GM19238 (cell line): ENCODE measurements at regions not wholly inside any gene's neighbourhood (a gene's known extent, or its start where the extent isn't known, plus 50 kb on each side); places are given as distances from the start of the nearest gene placed in this dataset.

Source experiments
- DNase-seq: peaks from one replicate; pipeline ENCODE4 v3.0.0; 2011; ENCODE audit warnings: low spot score; ENCODE audit not compliant: insufficient read length

GRCh38 chr13:53474878-53475277, 446.3 kb downstream of the OLFM4 start:
- DNase-seq: no peak

- no peak for DNase-seq
Measured at GRCh38 chr13:53490752-53491151, 462.1 kb downstream of the OLFM4 start.

DNA sequence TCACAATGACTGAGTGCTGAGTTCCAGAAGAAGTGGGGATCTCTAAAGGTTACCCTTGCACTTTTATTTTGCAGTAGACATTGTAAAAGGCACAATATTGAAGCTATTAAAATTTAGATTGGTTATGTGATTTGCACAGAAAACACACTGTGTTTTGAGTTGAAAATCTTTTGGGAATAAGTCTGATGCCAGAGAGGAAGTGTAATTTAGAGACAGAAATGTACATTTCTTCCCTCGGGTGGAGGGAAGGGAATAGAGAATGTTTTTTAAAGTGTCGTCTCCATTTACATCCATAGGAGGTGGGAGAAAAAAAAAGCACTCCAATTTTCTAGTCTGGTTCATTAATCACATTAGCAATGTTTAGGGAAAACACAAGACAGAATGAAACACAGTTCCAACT, 465.8 kb downstream of the OLFM4 start:
- DNase-seq: no peak

DNA sequence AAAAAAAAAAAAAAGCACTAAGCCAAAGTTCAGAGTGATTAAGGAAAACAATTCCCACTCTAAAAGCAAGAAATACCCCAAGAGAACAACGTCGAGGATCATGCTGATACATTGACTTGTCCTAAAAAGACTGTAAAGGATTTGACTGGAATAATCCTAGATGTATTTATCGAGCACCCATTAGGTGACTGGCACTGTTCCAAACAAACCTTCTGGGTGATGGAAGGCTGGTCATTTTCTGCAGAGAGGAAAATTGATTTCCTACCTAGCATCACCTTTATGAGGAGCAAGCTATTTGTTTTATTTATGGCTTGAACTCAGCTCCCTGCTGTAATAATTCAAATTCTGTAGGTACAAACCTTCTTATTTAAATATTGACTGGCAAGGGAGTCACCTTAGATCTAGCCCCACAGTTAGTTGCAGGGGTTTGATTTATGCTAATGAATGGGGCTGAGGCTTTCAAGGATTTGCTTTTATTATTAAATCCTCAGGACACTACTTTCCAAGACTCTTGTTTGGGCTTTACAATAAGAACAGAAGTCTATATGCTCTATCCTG, 471.0 kb downstream of the OLFM4 start:
- no peak for DNase-seq

- no peak for DNase-seq
Measured at GRCh38 chr13:53501387-53501786, 472.8 kb downstream of the OLFM4 start.

DNA sequence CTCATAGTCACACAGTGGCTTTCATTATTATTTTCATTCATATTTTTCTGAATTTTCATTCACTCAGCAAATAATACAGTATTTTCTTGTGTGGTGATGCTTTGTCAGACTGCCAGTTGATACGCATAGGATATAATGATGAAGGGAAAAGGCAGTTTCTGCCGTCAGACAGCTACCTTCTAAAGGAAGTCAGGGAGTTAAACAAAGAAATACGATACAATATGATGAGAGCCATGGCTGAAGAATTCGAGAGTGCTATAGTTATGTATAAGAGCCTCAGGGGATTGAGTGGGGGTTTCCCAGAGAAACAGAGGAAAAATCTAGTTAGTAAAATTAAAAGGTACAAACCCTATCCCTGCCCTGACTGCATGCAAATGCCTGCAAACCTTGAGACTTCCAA, 479.1 kb downstream of the OLFM4 start:
- DNase-seq: no peak

GRCh38 chr13:53512635-53513034, 484.0 kb downstream of the OLFM4 start:
- DNase-seq: no peak

DNA sequence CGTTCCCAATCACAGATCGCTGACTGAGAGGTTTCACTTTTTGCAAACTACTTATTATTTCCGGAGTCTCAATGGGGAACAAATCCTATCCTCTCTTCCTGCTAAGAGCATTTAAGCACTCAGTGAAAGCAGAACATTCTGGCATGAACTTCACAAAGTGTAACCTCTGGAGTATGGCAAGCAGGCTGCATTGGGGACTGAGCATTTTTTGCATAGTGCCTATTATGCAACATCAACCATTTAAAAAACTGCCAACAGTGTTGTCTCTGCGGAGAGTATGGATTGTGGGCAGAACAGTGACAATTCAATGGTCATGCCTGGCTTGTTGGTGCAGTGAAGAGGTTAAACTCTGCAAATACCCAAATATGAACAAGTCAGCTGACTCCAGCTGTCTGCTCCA, 484.6 kb downstream of the OLFM4 start:
- DNase-seq: no peak

DNA sequence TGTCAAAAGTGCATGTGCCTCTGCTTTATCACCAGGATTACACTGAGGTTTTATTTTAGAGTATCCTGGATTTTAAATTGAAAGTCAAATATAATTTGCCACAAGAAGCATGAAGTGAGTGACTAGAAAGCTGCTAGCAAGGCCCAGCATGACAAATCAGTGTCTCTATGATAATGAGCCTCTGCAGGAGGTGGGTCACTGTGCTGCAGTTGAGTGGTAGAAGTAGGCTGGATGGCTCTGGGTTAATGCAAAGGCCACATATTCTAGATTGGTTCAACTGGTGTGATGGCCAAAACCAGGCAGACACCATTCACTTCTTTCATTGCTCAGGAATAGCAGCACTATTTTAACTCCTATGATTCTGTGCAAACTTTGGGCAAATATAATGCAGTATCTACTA, 491.5 kb downstream of the OLFM4 start:
- no peak for DNase-seq

DNA sequence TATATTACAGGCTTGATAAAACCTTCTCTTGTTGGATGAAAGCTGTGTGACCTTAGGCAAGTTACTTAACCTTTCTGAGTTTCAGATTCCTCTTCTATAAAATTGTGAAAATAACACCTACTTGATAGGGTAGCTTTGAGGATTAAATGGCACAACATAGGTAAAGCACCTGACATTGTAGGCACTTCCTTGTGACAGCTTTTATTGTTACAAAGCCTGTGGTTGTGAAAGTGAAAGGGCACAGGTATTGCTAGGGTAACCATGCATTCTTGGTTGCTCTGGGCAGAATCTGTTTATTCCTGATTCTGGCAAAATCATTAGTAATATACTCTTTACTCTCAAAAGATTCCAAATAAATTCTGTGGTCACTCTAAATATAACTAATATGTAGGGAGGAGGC, 493.4 kb downstream of the OLFM4 start:
- no peak for DNase-seq

GRCh38 chr13:53537586-53537985, 509.0 kb downstream of the OLFM4 start:
- DNase-seq: no peak

GRCh38 chr13:53545340-53545941, 516.8 kb downstream of the OLFM4 start:
- no peak for DNase-seq

GRCh38 chr13:53560556-53560955, 531.9 kb downstream of the OLFM4 start:
- DNase-seq: no peak

DNA sequence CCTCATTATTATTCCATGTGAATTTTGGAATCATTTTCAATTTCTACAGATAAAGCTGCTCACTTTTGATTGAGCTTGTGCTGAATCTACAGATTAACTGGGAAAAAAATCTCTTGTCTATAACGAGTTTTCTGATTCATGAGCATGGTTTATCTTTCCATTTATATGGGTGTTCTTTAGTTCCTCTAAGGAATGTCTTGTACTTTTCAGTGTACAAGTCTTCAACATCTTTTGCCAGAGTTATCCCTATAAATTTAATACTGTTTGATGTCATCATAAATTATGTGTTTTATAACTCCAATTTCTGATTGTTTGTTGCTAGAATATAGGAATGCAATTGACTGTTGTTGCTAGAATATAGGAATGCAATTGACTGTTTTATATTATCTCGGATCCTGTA, 533.8 kb downstream of the OLFM4 start:
- no peak for DNase-seq

- DNase-seq: no peak
Measured at GRCh38 chr13:53568491-53568890, 539.9 kb downstream of the OLFM4 start.

GRCh38 chr13:53569453-53569852, 540.8 kb downstream of the OLFM4 start:
- no peak for DNase-seq

DNA sequence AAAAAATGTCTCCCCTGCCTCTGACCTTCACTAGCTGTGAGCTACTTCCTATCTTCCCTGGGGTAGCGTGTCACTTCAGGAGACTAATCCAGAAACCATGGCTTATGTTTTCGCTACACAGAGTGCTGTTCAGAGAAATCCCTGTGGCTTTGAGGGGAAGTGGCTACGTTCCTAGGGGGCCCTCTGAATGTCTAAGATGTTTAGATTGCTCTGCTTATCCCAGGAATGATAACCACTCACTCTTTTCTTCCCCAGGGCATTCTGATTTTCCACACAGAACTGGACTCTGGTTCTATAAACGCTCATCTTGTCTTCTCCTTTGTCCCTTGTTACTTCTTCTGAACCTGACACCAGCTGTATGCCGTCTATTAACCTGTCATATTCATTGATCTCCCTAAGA, 572.5 kb downstream of the OLFM4 start:
- no peak for DNase-seq

- no peak for DNase-seq
Measured at GRCh38 chr13:53605326-53605725, 576.7 kb downstream of the OLFM4 start.

- DNase-seq: no peak
Measured at GRCh38 chr13:53612200-53612599, 583.6 kb downstream of the OLFM4 start.

DNA sequence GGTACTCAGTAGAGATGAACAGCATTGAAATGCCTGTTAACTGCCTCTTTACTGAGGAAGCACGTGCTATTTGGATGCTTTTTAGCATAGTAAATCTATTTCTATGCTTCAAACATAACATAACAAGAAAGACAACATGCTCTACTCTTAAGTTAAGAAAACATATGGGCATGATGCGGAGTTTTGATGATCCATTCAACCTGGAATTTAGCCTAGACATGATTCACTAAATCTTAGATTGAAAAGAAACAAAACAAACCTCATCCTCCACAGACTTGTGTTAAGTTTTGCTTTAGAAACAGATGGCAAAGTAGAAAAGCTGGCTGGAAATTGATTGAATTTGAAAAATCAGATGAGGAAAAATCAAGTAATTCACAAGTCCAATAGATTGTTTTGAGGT, 593.8 kb downstream of the OLFM4 start:
- no peak for DNase-seq

DNA sequence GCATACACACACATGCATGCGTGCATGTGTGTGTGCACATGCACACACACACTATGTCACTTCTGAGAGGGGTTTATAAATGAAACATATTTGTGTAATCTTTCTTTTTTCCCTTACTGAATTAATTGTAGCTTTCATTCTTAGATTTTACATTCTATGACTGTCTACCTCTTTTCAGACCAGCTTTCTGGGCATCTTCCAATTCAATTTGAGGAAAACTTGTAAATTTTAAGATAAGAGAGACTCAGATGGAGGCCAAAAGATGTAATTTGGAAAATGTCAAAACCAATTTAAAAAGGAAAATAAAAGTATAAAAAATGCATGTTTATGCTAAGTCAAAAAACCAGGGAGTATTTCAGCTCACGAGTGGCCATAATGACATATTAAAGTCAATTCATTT, 594.5 kb downstream of the OLFM4 start:
- no peak for DNase-seq

DNA sequence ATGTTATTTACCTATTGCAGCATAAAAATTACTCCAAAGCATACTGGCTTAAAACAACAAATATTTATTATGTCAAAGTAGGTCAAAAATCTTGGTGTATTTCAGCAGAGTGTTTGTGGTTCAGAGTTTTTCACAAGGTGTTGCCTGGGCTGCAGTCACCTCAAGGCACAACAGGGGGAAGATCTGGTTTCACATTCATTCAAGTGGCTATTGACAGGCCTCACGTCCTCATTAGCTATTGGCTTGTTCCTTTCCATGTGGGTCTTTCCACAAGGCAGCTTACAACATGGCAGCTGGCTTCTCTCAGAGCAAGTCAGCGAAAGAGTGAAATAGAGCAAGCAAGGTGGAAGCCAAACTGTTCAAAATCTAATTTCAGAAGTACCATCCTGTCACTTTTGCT, 602.9 kb downstream of the OLFM4 start:
- DNase-seq: no peak

DNA sequence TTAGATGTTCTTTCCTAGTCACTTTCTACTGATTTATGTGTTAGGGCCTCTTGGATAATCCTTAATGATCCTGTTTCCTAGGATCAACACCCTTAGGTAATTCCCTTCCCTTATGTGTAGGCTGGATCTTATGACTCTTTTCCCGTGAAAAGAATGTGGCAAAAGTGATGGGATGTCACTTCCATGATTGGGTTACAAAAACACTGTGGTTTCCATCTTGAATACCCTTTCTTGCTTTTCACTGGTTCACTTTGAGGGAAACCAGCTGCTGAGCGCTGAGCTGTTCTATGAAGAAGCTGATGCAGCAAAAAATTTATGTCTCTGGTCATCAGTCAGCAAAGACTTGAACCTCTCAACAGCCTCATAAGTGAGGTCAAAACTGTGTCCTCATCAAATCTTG, 609.4 kb downstream of the OLFM4 start:
- no peak for DNase-seq

DNA sequence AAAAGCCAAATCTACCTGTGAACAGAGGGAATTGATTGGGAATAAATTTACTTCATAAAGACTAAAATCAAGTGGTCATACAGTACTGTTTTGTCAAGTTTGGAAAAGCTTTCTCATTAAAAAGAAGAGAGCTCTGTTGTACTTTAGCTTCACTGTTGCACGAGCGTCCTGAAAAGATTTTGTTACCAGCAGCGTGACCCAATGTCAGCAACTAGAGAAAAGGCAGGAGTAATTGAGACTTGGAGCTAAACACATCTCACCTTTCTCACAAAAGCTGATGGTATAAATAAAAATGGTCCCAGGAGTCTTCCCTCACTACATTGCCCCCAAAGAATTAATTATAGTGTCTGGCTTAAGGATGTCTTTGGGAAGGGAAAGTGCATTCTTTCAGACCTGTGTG, 613.7 kb downstream of the OLFM4 start:
- DNase-seq: no peak
